Epidermal melanocyte (primary cell): ENCODE measurements at regions not wholly inside any gene's neighbourhood (a gene's known extent, or its start where the extent isn't known, plus 50 kb on each side); places are given as distances from the start of the nearest gene placed in this dataset.
"Not testable (repeated sequence)": the region's sequence is repeated elsewhere in the genome, so short reads cannot be mapped to it uniquely, and the experiment has no call there.

Experiments
- DNase-seq: peaks from one replicate; pipeline ENCODE4 v3.0.0; 2011; ENCODE audit warnings: low spot score; ENCODE audit not compliant: insufficient read length

DNA sequence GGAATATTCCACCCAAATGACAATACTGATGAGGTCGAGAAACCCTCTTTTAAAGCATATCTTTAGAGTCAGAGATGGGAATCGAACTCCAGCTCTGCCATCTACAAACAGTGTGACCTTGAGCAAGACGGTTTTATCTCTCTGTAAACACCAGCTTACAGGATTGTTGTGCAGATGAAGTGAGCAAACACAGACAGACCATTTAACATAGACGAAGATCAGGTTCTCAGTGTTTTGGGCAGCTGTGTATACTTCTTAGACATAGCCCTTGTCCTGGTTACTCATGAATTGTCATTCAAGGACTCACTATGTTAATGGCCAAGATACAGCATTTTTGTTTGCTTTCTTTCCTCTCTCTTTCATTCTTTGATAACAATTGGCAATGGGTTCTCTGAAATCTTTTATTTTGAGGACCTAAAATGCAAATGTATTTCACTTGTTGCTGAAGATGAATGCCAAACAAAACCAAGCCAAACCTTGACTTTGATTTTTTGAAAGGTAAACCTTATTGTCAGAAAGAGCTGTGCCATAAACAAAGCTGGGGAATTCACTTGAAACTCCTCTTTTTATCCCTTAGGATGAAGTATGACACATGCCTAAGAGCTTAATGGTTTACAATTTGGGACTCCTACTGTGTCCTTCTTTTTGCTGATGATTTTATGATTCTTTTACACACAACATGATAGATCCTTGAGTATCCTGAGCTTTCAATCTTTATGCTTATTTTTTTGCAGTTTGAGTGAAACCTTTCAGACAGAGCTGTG, 250.0 kb upstream of the PDZRN3 start:
- DNase-seq: no peak

DNA sequence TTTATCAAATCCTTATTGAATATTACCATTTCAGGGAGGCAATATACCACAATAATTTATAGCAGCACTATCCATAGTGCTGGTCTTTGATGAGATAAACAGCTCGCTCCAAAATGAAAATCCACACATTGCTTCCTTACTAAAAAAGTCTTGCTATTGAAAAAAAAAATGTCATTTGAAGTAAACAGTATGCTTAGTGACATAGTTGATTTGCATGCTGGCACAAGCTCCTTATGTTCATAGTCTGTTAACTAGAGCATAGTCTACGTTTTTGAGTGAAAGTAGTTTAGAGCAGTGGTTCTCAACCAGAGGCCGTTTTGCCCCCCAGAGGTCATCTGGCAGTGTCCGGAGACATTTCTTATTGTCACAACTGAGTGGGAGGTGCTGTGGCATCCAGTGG, 249.4 kb upstream of the PDZRN3 start:
- DNase-seq: no peak

DNA sequence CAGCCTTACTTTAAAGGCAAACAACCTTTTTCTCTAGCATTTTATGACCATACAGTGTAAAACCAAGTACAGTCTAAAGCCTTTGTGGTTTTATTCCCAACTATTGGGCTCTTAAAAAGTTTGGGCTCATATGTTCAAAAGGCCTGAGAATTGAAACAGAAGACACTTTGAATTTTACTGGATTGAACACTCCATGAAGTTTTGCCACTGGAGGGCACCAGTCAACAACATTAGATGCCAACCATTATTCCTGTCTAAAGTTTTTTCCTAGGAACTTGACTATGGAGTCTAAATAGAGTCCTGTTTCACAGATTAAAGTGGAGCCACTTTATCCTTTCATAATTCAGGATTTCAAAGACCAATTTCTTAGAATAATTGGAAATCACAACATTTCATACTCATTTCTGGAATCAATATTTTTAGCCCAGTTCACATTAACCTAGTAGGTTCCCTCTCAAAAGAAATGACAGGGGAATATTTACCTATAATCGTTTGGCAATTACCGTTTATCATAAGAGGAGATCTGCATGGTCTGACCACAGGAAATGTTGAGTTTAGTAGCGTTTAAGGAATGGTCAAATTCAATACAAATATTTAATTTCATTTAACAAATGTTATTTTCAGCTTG, 244.1 kb upstream of the PDZRN3 start:
- peak; percentile 45 for DNase-seq

DNA sequence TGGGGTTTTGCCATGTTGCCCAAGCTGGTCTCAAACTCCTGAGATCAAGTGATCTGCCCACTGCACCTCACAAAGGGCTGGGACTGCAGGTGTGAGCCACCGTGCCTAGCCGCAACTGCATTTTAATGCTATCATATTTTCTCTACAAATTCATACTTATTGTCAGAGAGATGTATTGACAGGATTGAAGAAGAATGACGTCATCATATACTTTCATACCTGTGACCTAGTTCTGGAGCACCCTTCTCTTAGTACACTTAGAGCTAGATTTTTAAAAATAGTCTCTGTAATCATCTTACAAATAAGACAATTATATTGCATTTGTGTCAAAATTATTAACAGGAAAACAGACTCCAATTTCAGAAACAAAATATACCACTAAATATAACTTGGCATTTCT, 242.8 kb upstream of the PDZRN3 start:
- DNase-seq: no peak

DNA sequence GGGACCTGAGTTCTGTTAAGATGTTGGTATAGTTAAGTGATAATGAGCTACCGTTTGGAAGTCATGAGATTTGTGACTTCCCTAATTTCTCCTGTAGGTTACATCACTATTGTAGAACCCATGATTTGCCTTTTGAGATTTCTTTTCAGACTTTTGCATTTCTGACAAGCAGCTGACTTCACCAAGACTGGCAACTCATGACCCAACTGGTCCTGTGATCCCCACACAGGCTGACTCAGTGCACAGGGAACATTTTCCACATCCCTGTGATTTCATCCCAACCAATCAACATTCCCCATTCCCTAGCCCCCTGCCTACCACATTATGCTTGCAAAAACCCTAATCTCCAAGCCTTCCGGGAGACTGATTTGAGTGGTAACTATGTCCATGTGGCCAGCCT, 242.1 kb upstream of the PDZRN3 start:
- DNase-seq: no peak

DNA sequence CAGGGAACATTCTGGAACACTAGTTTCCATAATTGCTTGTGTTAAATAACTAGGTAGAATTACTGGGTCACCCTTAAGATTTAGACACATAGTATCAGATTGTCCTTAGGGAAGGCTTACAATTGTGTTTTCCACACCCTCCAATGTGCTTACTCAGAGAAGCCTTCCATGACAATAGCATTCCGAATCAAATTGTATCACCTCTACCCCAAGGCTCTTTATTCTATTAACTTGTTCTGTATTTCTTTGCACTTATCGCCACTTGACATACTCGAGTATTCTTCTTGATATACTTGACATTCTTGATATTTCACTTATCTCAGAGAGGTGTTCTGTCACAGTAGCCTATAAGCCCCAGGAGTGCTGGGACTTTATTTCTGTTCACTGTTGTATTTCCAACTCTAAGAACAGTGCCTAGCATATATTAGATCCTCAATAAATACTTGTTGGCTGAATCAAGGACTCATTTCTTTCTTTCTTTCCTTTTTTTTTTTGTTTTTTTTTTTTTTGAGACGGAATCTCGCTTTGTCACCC, 238.9 kb upstream of the PDZRN3 start:
- no peak for DNase-seq

DNA sequence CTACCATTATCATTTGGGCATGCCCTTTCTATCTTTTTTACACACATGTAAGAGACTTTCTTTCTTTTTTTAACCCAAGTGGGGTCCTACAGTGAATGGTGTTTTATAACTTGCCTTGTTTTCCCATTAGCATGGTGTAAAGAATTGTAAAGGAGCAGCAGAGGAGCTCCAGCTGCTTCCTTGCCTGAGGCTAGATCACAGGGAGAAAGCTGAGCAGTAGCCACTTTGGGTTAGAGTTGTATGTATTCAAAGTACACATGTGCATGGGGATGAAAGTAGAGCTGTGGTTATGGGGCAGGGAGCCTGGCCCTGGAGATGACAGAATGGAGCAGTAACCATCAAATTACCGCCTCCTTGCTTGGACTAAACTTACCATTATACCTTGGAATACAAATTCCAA, 231.1 kb upstream of the PDZRN3 start:
- peak; percentile 44 for DNase-seq

DNA sequence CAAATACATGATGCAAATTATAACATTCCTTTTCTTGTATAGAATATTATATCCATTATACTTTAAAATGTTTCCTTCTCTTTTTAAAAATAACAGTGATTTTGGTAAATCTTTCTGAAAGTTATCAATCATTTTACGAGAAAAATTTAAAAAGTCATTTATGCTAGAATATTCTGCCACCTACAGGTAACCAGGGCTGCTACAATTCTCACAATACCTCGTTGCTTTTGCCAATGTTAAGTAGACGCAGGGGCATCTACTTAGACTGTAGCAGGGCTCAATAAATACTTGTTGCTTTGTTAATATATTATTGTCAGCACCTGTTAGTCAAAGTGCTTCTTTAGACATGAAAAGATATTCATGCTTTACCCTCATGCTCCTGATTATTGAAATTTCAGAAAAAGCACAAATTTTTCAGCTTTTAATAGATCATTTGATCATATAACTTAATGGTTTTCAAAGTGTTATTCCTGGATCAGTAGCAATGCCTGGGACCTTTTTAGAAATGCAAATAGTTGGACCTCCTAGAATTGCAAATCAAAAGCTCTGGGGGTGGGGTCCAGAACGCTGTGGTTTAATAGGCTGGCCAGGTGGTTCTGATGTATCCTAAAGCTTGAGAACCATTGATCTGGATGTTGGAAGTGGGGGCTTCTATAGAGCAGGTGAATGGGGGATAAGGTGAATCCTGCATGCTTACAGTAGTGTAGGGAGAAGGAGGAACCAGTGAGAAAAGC, 223.6 kb upstream of the PDZRN3 start:
- DNase-seq: peak; percentile 33

DNA sequence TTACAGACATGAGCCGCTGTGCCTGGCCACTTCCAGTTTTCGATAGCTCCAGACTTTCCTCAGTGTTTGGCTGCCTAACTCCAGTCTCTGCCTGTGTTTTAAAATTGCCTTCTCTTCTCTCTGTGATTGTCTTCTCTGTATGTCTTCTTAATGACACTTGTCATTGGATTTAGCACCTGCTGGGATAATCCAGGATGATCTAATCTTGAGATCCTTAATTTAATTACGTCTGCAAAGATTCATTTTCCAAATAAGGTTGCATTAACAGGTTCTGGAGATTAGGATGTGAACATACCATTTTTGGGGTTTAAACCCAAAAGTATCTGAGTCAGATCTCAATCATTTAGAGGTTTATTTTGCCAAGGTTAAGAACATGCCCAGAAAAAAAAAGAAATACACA, 222.2 kb upstream of the PDZRN3 start:
- no peak for DNase-seq

DNA sequence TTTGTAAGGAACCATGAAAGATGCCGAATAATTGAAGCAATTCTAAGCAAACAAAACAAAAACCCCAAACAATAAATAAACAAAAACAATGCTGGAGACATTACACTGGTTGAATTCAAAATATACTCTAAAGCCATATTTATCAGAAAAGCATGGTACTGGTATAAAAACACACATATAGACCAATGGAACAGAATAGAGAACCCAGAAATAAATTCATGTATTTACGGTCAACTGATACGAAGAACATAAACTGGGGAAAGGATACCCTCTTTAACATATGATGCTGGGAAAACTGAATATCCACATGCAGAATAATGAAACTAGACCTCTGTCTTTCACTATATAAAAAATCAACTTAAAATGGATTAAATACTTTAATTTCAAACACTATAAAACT, 214.3 kb upstream of the PDZRN3 start:
- no peak for DNase-seq

DNA sequence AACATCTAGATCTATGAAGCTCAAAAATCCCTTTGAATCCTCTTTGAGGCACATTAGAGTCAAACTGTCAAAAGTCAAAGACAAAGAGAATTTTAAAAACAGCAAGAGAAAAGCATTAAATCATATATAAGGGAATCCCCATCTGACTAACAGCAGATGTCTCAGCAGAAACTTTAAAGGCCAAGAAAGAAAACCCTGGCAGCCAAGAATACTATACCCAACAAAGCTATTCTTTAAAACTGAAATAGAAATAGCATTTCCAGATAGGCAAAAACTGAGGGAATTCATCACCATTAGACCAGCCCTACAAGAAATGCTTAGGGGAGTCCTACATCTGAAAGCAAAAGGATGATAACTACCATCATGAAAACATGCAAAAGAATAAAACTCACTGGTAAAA, 211.2 kb upstream of the PDZRN3 start:
- DNase-seq: no peak

DNA sequence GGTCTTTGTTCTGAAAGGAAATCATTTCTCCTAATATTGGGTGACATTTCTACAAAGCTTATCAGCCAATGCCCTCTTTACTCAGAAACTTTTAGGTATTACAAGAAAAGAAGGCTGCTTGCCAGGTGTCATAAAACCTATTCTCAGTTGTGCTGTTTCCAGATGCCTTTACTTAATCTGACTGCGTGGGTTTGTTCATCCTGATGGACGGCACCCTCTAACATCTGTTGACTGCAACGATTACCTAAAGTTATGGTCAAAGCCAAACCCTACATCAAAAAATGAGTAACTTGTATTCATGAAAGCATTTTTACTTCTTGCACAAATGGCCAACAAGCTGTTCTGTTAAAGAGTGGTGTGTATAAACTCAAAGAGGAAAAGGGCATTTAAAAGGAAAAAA, 207.7 kb upstream of the PDZRN3 start:
- no peak for DNase-seq

DNA sequence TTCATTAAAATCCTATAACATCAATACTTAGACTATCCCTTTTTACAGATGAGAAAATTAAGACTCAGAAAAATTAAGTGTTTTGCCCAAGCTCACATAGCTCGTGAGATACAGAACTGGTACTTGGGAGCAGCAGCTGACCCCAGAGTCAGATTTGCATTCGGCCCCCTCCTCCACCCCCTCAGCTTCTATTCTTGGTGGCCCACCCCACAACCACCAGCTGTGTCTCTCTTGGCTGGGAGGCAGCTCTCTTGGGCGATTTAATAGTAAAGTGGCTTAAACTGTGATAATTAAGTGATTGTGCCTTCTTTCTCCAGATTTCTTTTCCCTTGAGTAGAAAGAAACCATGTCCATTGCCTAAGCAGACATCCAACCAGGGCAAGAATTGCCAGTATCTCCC, 203.6 kb upstream of the PDZRN3 start:
- no peak for DNase-seq

DNA sequence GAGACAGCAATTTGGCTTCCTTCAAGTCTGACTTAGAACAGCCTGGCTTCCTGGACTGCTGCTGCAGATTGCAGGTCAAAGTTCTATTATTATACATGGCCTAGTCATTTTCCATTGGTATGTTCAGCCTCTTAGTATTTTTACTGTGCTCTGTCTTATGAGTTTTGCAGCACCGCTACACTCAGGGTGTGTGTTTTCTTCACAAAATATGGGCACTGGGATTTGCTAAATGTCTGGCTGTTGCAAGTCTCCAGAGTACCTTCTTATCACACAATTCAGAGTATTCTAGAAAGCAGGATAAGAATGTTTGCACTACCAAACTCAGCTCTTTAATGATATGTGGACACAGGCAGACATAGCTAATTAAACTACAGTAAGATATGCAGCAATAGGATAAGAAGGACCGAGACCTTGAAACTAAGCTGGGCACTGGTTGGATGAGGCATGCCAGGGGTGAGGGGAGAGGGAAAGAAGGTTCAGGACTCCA, 203.0 kb upstream of the PDZRN3 start:
- DNase-seq: no peak

DNA sequence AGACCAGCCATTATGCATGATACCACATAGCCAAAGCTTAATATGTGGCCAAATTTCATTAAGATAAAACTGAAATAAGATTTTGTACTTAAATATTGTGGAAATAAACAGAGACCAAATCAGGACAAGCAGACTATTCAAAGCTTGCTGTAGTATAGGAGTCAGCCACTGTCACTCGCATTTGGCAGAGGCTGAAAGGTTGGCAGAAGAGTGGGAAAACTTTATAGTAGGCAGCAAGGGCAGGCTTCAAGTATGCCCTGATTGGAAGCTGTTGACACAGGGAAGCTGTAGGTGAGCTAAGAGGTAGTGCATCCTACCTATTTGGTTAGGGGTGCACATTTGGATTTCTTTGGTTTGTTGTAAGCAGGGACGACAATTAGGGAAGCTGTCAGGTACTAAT, 202.5 kb upstream of the PDZRN3 start:
- DNase-seq: no peak

DNA sequence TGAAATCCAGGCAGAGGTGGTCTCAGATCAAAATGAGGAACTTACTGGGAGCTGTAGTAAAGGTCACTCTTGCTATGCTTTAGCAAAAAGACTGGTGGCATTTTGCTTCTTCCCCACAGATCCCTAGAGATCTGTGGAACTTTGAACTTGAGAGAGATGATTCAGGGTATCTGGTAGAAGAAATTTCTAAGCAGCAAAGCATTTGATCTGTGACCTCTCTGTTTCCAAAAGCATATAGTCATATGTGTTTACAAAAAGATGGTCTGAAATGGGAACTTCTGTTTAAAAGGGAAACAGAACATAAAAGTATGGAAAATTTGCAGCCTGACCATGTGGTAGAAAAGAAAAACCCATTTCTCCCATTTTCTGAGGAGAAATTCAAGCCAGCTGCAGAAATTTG, 196.2 kb upstream of the PDZRN3 start:
- DNase-seq: not testable (repeated sequence)

DNA sequence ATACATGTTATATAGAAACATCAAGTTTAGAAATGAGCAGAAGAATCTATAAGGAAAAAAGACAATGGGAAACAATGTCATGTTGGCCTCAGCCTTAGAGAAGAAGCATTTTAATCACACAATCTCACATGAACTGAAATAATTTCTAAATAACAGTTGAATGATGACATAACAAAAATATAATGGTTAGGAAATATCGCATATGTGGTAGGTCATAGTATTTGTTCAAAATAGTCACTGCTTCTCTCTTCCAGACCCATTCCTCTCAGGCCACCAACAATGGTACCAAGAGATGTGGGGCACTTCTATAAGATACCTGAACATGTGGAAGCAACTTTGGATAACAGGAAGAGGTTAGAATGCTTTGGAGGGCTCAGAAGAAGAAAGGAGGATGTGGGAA, 195.7 kb upstream of the PDZRN3 start:
- no peak for DNase-seq

DNA sequence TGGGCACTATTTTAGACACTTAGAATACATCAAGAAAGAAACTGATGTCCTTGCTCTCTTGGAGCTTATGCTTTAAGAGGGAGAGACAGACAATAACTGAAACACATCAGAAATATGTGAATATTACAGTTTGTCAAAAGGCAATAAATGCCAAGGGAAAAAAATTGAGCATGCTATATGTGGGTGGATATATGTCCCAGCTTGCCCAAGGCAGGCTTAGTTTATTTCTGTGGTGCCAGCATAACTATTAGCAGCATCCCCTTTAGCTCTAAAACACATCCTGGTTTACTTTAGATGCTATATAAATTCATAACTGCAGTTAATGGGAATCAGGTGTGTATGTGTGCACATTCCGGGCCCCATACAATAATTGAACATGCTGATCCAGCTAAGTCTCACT, 191.2 kb upstream of the PDZRN3 start:
- DNase-seq: no peak

DNA sequence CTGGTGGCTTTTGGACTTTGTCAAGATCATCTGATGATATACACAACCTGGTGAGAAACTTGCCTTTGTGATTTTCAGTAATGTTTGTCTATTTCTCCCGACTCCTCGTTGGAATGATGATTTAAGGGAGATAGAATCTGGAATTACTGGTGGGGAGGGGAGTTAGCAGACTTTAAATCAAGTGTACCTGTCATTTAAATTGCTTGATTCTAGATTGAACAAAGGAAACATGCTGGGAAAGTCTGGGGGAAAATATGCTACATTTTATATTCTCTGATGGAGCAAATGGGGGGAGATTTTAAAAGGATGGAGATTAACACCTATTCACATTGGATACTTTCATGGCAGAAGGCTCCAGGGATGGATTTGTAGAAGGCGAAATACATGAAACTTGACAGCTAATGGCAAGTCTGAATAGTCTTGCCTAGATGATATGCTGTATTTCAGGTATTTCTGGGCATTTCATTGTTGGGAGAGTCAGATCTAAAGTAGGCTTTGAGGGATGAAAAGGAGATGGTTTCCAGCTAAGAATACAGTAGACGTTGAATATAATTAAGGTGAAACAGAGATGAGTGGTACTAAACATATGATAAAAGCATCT, 189.1 kb upstream of the PDZRN3 start:
- no peak for DNase-seq

DNA sequence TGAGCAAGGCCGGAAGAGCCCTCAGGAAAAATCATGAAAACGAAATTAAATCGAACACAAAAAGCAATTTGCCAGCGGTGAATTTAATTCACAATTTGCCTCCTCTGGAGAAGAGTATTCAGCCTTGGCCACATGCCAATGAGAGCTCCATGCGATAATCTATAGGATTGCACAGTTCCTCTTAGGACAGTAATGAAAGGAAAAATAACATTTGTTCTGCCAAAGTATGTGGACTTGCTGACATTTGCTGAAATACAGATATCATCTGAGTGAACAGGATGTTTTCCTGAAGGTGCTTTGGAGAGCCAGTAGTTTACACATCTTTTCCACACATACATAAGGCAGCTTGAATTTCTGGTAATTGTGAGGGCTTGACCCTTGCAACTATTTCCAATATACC, 188.6 kb upstream of the PDZRN3 start:
- no peak for DNase-seq

DNA sequence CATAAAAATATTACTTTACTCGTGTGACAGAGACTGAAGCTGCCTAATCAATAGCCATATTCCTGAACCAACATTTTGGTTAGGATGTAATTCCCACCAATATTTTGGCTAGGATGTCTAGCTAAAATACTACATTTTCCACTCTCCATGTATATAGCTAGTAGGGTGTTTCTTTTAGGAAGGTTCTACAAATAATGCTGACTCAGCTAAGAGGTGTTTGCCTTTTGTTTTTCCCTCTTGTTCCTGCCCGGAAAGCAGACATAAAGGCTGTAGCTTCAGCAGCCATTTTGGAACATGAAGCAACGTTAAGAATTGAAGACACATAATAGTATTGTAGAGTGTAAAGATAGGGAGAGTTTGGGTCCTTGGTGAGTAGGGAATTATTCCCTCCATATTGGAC, 187.3 kb upstream of the PDZRN3 start:
- no peak for DNase-seq
